Osteoblast (primary cell): ENCODE measurements at regions not wholly inside any gene's neighbourhood (a gene's known extent, or its start where the extent isn't known, plus 50 kb on each side); places are given as distances from the start of the nearest gene placed in this dataset.

ENCODE experiments used
- DNase-seq: peaks from one replicate; pipeline ENCODE4 v3.0.0; 2011; ENCODE audit warnings: low spot score, mixed read lengths; ENCODE audit not compliant: insufficient read length; ENCODE audit errors: missing footprints
- H2AFZ ChIP-seq: 2 replicates; pipeline ENCODE4 v1.6.0; 2011; ENCODE audit warnings: mild to moderate bottlenecking, low read length
- H3K27ac ChIP-seq: 2 replicates; pipeline ENCODE4 v1.5.1; 2011; ENCODE audit warnings: mild to moderate bottlenecking, low read depth, low read length, moderate library complexity
- H3K27me3 ChIP-seq: 2 replicates; pipeline ENCODE4 v1.6.0; 2012; ENCODE audit warnings: mild to moderate bottlenecking, control low read depth, inconsistent platforms, low read length, moderate library complexity; ENCODE audit not compliant: insufficient read depth
- H3K36me3 ChIP-seq: 2 replicates; pipeline ENCODE4 v1.5.1; 2011; ENCODE audit warnings: mild to moderate bottlenecking, low read length, control low read depth, moderate library complexity; ENCODE audit not compliant: insufficient read depth
- H3K4me1 ChIP-seq: 2 replicates; pipeline ENCODE4 v1.5.1; 2011; ENCODE audit warnings: mild to moderate bottlenecking, low read length, control low read depth, moderate library complexity; ENCODE audit not compliant: insufficient read depth
- H3K4me2 ChIP-seq: 2 replicates; pipeline ENCODE4 v1.6.0; 2011; ENCODE audit warnings: mild to moderate bottlenecking, low read length; ENCODE audit not compliant: insufficient read depth
- H3K4me3 ChIP-seq: fragments of 200-600 bp; sonication (generic); 3 replicates; pipeline ENCODE4 v1.5.1; 2012; ENCODE audit warnings: mild to moderate bottlenecking, low read length, inconsistent platforms; ENCODE audit not compliant: insufficient read depth
- H3K79me2 ChIP-seq: 2 replicates; pipeline ENCODE4 v1.6.0; 2012; ENCODE audit warnings: mild to moderate bottlenecking, low read length, control low read depth, inconsistent platforms; ENCODE audit not compliant: insufficient read depth
- H3K9me3 ChIP-seq: 2 replicates; pipeline ENCODE4 v1.5.1; 2011; ENCODE audit warnings: low read depth, low read length, control low read depth
- H4K20me1 ChIP-seq: 2 replicates; pipeline ENCODE4 v1.6.0; 2012; ENCODE audit warnings: mild to moderate bottlenecking, low read length, control low read depth; ENCODE audit not compliant: insufficient read depth
- TF ChIP-seq, protein P1 (sequence below): IDR thresholded peaks from 2 replicates; pipeline ENCODE4 v1.5.1; 2011; ENCODE audit warnings: mild to moderate bottlenecking, low read depth, low read length, moderate library complexity; ENCODE audit errors: extremely low read depth

- Histone ChIP-seq H3K27ac (no peak overlapping the region), H3K79me2 (no peaks in the 10 kb centered on the region), H3K4me2 (no peak overlapping the region), H3K4me1 (no peaks in the 10 kb centered on the region), H3K36me3 (no peaks in the 10 kb centered on the region), H3K27me3 (peaks cover 4% of the 10 kb centered on the region), H3K9me3 (no peaks in the 10 kb centered on the region), H3K4me3 (no peak overlapping the region), H2AFZ (no peak overlapping the region), H4K20me1 (no peaks in the 10 kb centered on the region)
- TF ChIP-seq, protein P1, sequence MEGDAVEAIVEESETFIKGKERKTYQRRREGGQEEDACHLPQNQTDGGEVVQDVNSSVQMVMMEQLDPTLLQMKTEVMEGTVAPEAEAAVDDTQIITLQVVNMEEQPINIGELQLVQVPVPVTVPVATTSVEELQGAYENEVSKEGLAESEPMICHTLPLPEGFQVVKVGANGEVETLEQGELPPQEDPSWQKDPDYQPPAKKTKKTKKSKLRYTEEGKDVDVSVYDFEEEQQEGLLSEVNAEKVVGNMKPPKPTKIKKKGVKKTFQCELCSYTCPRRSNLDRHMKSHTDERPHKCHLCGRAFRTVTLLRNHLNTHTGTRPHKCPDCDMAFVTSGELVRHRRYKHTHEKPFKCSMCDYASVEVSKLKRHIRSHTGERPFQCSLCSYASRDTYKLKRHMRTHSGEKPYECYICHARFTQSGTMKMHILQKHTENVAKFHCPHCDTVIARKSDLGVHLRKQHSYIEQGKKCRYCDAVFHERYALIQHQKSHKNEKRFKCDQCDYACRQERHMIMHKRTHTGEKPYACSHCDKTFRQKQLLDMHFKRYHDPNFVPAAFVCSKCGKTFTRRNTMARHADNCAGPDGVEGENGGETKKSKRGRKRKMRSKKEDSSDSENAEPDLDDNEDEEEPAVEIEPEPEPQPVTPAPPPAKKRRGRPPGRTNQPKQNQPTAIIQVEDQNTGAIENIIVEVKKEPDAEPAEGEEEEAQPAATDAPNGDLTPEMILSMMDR = no peak
- no peak for DNase-seq
Measured at GRCh38 chr11:92727769-92728168, 241.7 kb upstream of the MTNR1B start.

GRCh38 chr11:92728628-92729027 lies 240.8 kb upstream of the MTNR1B start:
- Histone ChIP-seq H3K4me1 (no peaks in the 10 kb centered on the region), H4K20me1 (no peaks in the 10 kb centered on the region), H3K36me3 (no peaks in the 10 kb centered on the region), H3K27ac (no peak overlapping the region), H3K27me3 (peaks cover 4% of the 10 kb centered on the region), H3K79me2 (no peaks in the 10 kb centered on the region), H3K4me2 (no peak overlapping the region), H2AFZ (no peak overlapping the region), H3K4me3 (no peak overlapping the region), H3K9me3 (no peaks in the 10 kb centered on the region)
- TF ChIP-seq, protein P1 = no peak
- DNase-seq = no peak

- H2AFZ ChIP-seq = no peak overlapping the region
- H4K20me1 ChIP-seq = no peaks in the 10 kb centered on the region
- DNase-seq = no peak
- TF ChIP-seq, protein P1 = peak; percentile 32
- no peak overlapping the region for H3K27ac ChIP-seq
- no peaks in the 10 kb centered on the region for H3K27me3 ChIP-seq
- H3K4me1 ChIP-seq = no peaks in the 10 kb centered on the region
- H3K36me3 ChIP-seq = no peaks in the 10 kb centered on the region
- H3K9me3 ChIP-seq = no peaks in the 10 kb centered on the region
- no peak overlapping the region for H3K4me3 ChIP-seq
- H3K4me2 ChIP-seq = no peak overlapping the region
- no peaks in the 10 kb centered on the region for H3K79me2 ChIP-seq
Measured at GRCh38 chr11:92735039-92735438, 234.4 kb upstream of the MTNR1B start.

- H3K36me3 ChIP-seq = no peaks in the 10 kb centered on the region
- no peaks in the 10 kb centered on the region for H4K20me1 ChIP-seq
- no peaks in the 10 kb centered on the region for H3K9me3 ChIP-seq
- H3K4me2 ChIP-seq = no peak overlapping the region
- H3K27me3 ChIP-seq = no peaks in the 10 kb centered on the region
- H3K27ac ChIP-seq = no peak overlapping the region
- DNase-seq = no peak
- no peaks in the 10 kb centered on the region for H3K4me1 ChIP-seq
- TF ChIP-seq, protein P1 = no peak
- no peak overlapping the region for H2AFZ ChIP-seq
- H3K79me2 ChIP-seq = no peaks in the 10 kb centered on the region
- H3K4me3 ChIP-seq = no peak overlapping the region
Measured at GRCh38 chr11:92738276-92738675, 231.2 kb upstream of the MTNR1B start.
